NCI-H2227 (cell line): ENCODE measurements at regions not wholly inside any gene's neighbourhood (a gene's known extent, or its start where the extent isn't known, plus 50 kb on each side); places are given as distances from the start of the nearest gene placed in this dataset.
"Not testable (repeated sequence)": the region's sequence is repeated elsewhere in the genome, so short reads cannot be mapped to it uniquely, and the experiment has no call there.

ENCODE experiments used
- DNase-seq: peaks from one replicate; lab custom pipeline; 2025; ENCODE audit not compliant: unreplicated experiment; lab: John Stamatoyannopoulos, UW

DNA sequence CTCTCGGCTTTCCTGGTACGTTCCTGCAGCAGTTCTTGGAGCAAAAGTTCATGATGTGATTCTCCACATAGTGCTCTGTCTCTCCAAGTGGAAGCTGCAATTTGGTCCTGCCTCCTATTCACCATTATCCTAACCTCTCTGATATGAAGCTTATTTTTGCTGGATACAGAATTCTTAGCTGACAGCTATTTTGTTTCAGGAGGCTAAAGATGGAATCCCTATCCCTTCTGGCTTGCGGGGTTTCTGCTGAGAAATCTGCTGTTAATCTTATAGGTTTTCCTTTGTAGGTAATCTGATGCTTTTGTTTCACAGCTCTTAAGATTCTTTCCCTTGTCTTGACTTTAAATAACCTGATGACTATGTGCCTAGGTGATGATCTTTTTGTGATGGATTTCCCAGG is 181.6 kb upstream of the VLDLR start:
- DNase-seq, result no peak

GRCh38 chr9:2443933-2444332 is 177.7 kb upstream of the VLDLR start:
- not testable (repeated sequence) for DNase-seq

DNA sequence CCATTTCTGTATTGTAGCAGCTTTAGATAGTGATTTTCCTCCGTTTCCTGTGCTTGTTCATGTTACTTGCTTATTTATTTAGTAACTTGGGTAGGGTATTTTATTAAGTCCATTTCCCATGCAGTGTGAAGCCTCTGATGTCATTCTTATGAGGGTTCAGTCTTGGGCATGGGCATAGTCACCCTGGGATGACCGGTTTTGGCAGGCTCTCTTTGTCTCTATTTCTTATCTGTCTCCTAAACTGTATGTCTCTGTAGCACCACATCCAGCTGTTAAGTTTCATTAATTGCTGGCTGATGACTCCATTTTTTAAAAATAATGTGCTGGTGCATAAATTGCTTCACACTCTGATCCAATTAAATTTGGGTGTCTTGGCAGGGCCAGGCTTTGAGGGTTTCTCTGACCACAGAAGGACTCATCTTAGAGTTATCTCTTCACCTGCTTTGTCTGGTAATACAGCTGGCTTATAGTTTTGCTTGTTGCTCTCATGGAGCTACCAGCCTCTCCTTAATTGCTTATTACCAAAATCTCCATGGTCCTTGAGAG is 173.3 kb upstream of the VLDLR start:
- DNase-seq, result no peak

DNA sequence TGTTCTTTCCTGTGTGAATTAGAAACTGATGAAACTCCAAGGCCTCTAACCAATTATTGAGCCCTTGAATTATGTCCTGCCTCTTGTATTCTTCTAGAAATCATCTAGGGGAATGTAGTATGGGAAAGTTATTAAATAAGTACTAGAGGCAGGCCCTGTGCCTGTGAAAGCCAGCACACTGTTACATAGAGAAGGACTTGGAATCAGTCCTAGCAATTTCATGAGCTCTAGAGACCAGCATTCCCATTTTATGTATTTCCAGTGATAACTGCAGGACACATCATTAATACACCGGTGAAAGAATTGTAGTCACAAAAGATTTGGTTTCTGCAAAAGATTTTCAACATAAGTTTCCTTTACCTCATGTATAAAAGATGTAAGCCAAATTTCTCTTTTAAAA is 168.5 kb upstream of the VLDLR start:
- no peak for DNase-seq

DNA sequence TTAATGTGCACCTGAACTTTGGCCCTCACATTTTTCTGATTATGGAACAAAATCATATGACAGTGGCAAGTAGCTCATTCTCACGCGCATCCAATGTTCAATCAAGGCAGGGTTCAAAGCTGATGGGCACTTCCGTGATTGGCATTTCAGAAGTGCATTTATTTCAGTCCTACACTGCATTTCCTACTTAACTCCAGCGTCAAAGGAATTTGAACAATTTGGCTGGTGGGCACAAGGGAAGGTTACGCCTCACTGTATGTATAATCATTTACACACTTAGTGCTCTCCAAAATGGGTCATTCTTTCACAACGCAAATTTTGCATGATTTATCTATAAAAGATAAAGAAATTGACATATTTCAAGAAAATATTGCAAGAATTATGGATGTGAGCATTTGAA is 167.9 kb upstream of the VLDLR start:
- DNase-seq, result no peak

DNA sequence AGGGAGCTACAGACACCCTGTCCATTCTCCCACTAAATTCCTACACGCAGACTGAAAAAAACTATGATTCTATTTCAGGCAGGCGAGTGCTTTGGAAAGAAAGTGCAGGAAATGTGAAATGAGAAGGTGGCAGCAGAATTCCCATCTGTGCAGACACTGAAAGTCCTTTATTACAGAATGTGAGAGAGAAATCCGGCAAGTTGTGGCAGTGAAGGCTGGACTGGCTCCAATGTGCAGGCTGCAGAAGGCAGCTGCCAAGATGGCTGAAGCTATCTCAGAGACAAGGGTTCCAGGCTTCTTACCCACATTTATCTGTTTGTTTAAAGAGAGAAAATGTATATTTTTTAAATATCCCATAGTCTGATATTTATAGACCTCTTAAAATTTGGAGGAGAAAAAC is 161.8 kb upstream of the VLDLR start:
- DNase-seq, result peak; percentile 20

- DNase-seq, result no peak
Observed at GRCh38 chr9:2461892-2462291, 159.7 kb upstream of the VLDLR start.

DNA sequence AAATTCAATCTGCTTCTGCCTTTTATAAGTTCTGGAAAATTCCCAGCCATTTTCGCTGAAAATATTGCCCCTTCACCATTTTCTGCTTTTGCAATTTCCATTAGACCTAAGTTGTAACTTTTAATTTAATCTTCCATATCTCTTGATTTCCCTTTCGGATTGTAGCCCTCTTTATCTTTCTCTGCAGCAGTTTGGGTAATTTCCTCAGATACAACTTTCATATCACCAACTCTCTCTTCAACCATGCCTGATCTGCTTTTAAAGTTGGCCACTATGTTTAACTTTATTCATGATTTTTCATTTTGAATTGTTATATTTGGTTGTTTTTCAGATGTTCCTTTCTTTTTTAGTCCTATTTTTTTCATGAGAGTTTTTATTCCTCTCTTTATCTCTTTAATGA is 157.0 kb upstream of the VLDLR start:
- DNase-seq, result no peak

- DNase-seq, result no peak
Observed at GRCh38 chr9:2465516-2465915, 156.1 kb upstream of the VLDLR start.

DNA sequence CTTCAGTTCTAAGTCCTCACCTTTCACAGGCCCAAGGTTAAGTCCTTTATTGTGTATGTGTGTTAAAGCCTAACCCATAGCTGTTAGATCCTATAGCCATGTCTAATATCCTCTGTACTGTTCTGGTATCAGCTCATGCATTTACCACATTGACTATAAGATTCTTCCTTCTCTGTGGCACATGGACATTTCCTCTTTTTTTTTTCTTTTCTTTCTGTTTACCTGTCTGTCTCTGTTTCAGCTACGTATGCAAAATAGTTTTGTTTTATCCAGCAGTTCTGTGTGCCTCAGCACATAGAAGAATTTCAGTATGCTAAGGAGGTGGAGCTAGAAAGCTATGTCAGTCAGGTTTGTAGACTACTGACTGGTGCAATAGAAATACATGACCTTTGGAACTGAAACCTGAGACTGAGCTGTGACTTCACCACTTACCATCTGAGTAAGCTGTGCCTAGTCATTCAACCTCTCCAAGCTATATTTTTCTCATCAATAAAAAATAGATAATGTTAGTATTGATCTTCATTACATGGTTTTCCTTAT is 155.6 kb upstream of the VLDLR start:
- DNase-seq, result no peak

DNA sequence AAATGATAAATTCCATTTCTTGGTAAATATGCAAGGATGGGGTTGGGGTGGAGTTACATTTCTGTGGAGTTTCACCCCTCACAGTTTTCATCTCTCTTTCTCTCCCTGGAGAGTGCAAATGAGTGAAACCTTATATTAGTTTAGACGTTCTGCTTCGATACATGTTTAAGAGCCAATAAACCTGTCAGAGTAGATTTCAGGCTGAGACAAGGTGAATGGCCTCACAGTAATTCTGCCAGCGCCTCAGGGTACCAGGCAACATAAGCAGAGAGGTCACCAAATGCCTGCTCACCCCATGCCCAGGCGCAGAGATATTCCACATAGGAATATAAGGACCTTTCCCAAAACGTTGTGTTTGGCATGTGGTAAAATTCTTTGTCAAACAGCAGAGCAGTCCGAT is 154.9 kb upstream of the VLDLR start:
- no peak for DNase-seq

- DNase-seq, result no peak
Observed at GRCh38 chr9:2469681-2470221, 151.8 kb upstream of the VLDLR start.

- no peak for DNase-seq
Observed at GRCh38 chr9:2473681-2474080, 147.9 kb upstream of the VLDLR start.

- no peak for DNase-seq
Observed at GRCh38 chr9:2477755-2478154, 143.8 kb upstream of the VLDLR start.

DNA sequence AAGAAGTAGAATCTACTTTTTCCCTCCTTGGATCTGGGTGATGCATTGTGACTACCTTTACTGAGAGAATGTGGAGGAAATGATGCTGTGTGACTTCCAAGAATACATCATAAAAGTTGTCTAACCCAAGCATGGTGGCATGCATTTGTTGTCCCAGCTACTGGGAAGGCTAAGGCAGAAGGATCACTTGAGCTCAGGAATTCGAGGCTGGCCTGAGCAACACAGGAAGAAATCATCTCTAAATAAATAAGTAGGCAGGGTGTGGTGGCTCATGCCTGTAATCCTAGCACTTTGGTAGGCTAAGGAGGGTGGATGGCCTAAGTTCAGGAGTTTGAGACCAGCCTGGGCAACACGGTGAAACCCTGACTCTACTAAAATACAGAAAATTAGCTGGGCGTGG is 143.2 kb upstream of the VLDLR start:
- DNase-seq, result no peak

DNA sequence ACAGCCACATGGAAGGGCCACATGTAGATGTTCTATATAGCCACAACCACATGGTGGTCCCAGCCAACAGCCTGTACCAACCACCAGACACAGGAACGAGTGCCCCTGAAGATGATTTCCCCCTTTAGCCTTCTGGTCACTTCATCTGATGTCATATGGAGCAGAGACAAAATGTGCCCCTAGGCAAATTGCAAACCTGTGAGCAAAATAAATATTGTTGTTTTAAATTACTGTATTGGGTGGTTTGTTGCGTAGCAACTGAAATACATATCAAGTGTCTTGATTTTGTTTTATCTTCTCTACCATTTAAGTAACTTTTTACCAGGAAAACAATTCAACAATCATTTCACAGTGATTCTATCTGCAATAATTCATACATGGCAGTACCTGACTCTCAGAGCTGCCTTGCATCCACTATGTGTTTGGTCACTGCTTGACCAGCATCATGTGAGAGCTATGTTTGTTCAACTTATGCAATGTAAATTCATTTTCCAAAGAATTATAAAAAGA is 142.5 kb upstream of the VLDLR start:
- DNase-seq, result no peak

- DNase-seq, result no peak
Observed at GRCh38 chr9:2480255-2480837, 141.2 kb upstream of the VLDLR start.

GRCh38 chr9:2481216-2481615 is 140.4 kb upstream of the VLDLR start:
- DNase-seq, result no peak

DNA sequence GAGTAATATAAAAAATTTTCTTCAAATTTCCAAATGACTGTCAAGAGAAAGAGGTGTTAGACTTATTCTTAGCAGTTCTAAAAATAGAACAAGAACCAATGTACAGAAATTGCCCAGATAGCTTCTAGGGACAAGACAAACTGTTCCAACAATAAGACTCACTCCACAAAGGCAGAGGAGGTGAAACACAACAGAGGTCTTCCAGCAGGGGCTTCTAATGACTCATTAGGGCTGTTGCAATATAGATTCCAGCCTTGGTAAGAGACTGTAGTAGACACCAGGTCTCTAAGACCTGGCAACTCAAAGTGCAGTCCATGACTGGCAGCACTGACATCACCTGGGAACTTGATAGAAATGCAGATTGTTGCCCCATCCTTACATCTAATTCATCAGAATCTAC is 134.6 kb upstream of the VLDLR start:
- no peak for DNase-seq

DNA sequence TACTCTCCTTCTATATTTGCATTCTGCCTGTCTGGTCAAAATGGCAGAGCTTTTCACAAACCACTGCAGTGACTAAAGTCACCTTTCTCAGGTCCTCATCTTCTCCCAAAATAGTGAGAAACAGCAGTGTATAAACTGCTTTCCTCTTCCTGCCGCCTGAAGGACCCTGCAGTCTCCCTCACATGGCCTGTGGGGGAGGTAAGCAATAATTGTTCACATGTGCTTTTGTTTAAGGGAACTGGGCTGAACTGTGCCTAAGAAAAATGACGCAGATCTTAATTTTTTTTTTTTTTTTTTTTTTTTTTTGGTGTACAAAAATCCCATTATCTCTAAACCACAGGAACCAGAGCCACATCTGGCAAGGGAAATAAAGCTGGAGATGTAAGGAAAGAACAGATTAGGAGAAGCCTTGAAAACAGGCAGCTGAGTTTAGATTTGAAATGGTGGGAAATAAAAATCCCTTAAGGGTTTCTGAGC is 131.7 kb upstream of the VLDLR start:
- peak; percentile 17 for DNase-seq

GRCh38 chr9:2492161-2492560 is 129.4 kb upstream of the VLDLR start:
- DNase-seq, result no peak

DNA sequence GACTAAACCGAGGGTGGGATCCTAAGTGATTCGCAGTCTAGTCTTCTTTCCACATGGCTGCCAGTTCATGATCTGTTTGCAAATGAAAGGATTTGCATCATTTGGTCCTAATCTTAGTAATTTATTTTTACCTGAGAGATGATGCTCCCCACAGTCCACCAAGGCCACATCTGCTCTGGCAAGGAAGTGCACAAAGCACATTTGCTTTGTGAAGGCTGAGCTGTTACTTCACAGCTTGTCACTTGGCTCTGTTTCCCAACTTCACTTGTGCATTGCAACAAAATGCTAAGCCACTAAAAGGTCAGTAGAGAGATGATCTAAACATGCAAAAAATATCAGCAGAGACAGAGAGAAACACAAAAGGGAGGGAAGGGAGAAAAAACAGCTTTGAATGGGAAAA is 128.5 kb upstream of the VLDLR start:
- no peak for DNase-seq

- no peak for DNase-seq
Observed at GRCh38 chr9:2493529-2493928, 128.1 kb upstream of the VLDLR start.
